ENCODE measurements at regions not wholly inside any gene's neighbourhood (a gene's known extent, or its start where the extent isn't known, plus 50 kb on each side); places are given as distances from the start of the nearest gene placed in this dataset.

DNA sequence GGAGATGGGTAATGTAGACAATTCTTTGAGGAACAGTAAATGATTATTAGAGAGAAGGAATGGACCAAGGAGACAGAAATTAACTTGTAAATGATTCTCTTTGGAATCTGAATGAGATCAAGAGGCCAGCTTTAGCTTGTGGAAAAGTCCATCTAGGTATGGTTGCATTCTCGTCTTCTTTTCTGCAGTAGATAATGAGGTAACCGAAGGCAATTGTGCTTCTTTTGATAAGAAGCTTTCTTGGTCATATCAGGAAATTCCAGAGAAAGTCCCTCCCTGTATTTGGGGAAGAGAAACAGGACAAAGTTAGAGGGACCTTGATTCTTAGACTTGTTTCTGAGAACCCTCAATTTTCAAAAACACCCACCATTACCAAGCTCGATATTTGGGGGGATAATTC is 109.1 kb upstream of the PRSS16 start:
- Histone ChIP-seq H3K9me1 (ENCODE audit: insufficient read depth, low read length) (no peaks in the 10 kb centered on the region), H3K4ac (ENCODE audit: low read depth, low read length) (no peak overlapping the region; the same call in 1 of the 2 replicates), H3K18ac (ENCODE audit: low read depth, low read length) (no peak overlapping the region), H3K4me3 (ENCODE audit: insufficient read depth, low read depth, low read length) (no peak overlapping the region), H3K4me1 (ENCODE audit: control insufficient read depth, insufficient read depth, low read length) (no peaks in the 10 kb centered on the region), H2BK20ac (ENCODE audit: low read depth, low read length) (no peak overlapping the region), H3K27ac (ENCODE audit: insufficient read depth, low read length) (no peak overlapping the region), H3K14ac (replicated peaks; ENCODE audit: low read depth, low read length) (no peak overlapping the region), H4K91ac (ENCODE audit: insufficient read depth, low read depth, low read length) (no peak overlapping the region; the same call in 1 of the 2 replicates), H2AK9ac (replicated peaks; ENCODE audit: low read depth, low read length, poor library complexity) (no peak overlapping the region), H3K9ac (ENCODE audit: low read depth, low read length) (no peak overlapping the region), H3K56ac (ENCODE audit: extremely low read depth, insufficient read depth, low read length) (no peak overlapping the region; the same call in 1 of the 2 replicates), H4K8ac (ENCODE audit: low read depth in 2 of 2, low read length in 2 of 2) (peak overlapping the region; percentile 47 to 62; a peak in 2 of 4 replicates), H3K36me3 (ENCODE audit: control insufficient read depth, insufficient read depth, low read length) (no peaks in the 10 kb centered on the region), H2BK15ac (ENCODE audit: low read depth, low read length) (peak overlapping the region; percentile 29; the same call in 1 of the 3 replicates), H2AFZ (replicated peaks; ENCODE audit: low read length, poor library complexity) (no peak overlapping the region), H3K27me3 (ENCODE audit: control insufficient read depth, insufficient read depth, low read length) (no peaks in the 10 kb centered on the region), H2BK5ac (ENCODE audit: low read depth, low read length, poor library complexity, severe bottlenecking) (peak overlapping the region; percentile 81), H3K23ac (ENCODE audit: low read depth, low read length) (0 out of 2 replicates have a peak overlapping the region, but pooled peaks have one; percentile 12), H2AK5ac (ENCODE audit: low read depth, low read length) (no peak overlapping the region), H4K5ac (ENCODE audit: low read depth, low read length) (no peak overlapping the region), H3K4me2 (ENCODE audit: low read depth, low read length) (no peak overlapping the region), H3K79me1 (ENCODE audit: low read depth in 1 of 2, low read length in 2 of 2) (peaks cover 0 to 10% of the 10 kb centered on the region in 2 experiments; a peak in 2 of 4 replicates), H4K20me1 (ENCODE audit: insufficient read depth, low read length) (no peaks in the 10 kb centered on the region), H3K9me3 (ENCODE audit: control insufficient read depth, insufficient read depth, low read length) (no peaks in the 10 kb centered on the region), H2BK120ac (ENCODE audit: low read depth, low read length) (no peak overlapping the region)
- dilution Hi-C loops (cut with HindIII; ENCODE audit: low sequenced_read_pairs, unreplicated experiment) = loop anchor here (25.0 kb wide), 1 partner anchor 749 kb away; a partner anchor contains a TSS
- ATAC-seq (ENCODE audit: low read depth) (no peak), DNase-seq (no peak)
- ChIA-PET POLR2A (ENCODE audit: unreplicated experiment) (no interaction called here), CTCF (no interaction called here)
- no TSS peak for BruUV-seq (replicated peaks)
- WGBS, 2 experiments (ENCODE audit: extremely low coverage in 2 of 2, insufficient read length in 1 of 2) = no CpG with 5 or more reads among the region's 3 CpGs
- in situ Hi-C loops (cut with MboI; ENCODE audit: low sequenced_read_pairs) = loop anchor here (10.0 to 25.0 kb wide), 3 partner anchors 851 to 1104 kb away; a partner anchor contains a TSS
- TF ChIP-seq MAFK (IDR thresholded peaks at IDR 0.05; ENCODE audit: low read depth, low read length) = no peak
- TF ChIP-seq CEBPB (IDR thresholded peaks at IDR 0.05; ENCODE audit: low read depth, low read length) = no peak
- no peak for TF ChIP-seq RFX5 (IDR thresholded peaks at IDR 0.05; ENCODE audit: low read depth, low read length)
- no peak for TF ChIP-seq MAZ (IDR thresholded peaks at IDR 0.05; ENCODE audit: borderline replicate concordance, low read depth, low read length)
- TF ChIP-seq, protein P1, sequence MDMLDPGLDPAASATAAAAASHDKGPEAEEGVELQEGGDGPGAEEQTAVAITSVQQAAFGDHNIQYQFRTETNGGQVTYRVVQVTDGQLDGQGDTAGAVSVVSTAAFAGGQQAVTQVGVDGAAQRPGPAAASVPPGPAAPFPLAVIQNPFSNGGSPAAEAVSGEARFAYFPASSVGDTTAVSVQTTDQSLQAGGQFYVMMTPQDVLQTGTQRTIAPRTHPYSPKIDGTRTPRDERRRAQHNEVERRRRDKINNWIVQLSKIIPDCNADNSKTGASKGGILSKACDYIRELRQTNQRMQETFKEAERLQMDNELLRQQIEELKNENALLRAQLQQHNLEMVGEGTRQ (IDR thresholded peaks at IDR 0.05; ENCODE audit: low read depth, low read length) = no peak
- no peak for TF ChIP-seq RCOR1 (IDR thresholded peaks at IDR 0.05; ENCODE audit: insufficient replicate concordance, low read length)
- TF ChIP-seq SMC3 (IDR thresholded peaks at IDR 0.05; ENCODE audit: low read depth, low read length) = no peak
- TF ChIP-seq, protein P2, sequence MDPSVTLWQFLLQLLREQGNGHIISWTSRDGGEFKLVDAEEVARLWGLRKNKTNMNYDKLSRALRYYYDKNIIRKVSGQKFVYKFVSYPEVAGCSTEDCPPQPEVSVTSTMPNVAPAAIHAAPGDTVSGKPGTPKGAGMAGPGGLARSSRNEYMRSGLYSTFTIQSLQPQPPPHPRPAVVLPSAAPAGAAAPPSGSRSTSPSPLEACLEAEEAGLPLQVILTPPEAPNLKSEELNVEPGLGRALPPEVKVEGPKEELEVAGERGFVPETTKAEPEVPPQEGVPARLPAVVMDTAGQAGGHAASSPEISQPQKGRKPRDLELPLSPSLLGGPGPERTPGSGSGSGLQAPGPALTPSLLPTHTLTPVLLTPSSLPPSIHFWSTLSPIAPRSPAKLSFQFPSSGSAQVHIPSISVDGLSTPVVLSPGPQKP (IDR thresholded peaks at IDR 0.05; ENCODE audit: borderline replicate concordance, low read depth, low read length) = no peak
- TF ChIP-seq MXI1 (IDR thresholded peaks at IDR 0.05; ENCODE audit: borderline replicate concordance, low read depth, low read length) = no peak
- no peak for TF ChIP-seq BHLHE40 (IDR thresholded peaks at IDR 0.05; ENCODE audit: low read depth, low read length)
- TF ChIP-seq FOS (IDR thresholded peaks at IDR 0.05; ENCODE audit: low read depth, low read length) = no peak
- TF ChIP-seq CHD1 (IDR thresholded peaks at IDR 0.05; ENCODE audit: low read depth, low read length) = no peak
- no peak for TF ChIP-seq RAD21 (IDR thresholded peaks at IDR 0.05; ENCODE audit: low read length)
- TF ChIP-seq, protein P3, sequence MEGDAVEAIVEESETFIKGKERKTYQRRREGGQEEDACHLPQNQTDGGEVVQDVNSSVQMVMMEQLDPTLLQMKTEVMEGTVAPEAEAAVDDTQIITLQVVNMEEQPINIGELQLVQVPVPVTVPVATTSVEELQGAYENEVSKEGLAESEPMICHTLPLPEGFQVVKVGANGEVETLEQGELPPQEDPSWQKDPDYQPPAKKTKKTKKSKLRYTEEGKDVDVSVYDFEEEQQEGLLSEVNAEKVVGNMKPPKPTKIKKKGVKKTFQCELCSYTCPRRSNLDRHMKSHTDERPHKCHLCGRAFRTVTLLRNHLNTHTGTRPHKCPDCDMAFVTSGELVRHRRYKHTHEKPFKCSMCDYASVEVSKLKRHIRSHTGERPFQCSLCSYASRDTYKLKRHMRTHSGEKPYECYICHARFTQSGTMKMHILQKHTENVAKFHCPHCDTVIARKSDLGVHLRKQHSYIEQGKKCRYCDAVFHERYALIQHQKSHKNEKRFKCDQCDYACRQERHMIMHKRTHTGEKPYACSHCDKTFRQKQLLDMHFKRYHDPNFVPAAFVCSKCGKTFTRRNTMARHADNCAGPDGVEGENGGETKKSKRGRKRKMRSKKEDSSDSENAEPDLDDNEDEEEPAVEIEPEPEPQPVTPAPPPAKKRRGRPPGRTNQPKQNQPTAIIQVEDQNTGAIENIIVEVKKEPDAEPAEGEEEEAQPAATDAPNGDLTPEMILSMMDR (conservative IDR thresholded peaks at IDR 0.05; ENCODE audit: low read depth, low read length) = no peak
- no peak for TF ChIP-seq NFE2L2 (IDR thresholded peaks at IDR 0.05; ENCODE audit: low read depth, low read length)
- no peak for TF ChIP-seq POLR2A (IDR thresholded peaks at IDR 0.05; ENCODE audit: low read depth, low read length)
- intact Hi-C loops (cut with micrococcal nuclease) = no loop called here

Data from IMR-90 (cell line).